ENCODE measurements at regions not wholly inside any gene's neighbourhood (a gene's known extent, or its start where the extent isn't known, plus 50 kb on each side); places are given as distances from the start of the nearest gene placed in this dataset.

- ATAC-seq (no peak), DNase-seq (no peak)
- Histone ChIP-seq H3K9me3 (no peaks in the 10 kb centered on the region), H3K36me3 (ENCODE audit: insufficient read depth in 1 of 2, low read depth in 1 of 2) (no peaks in the 10 kb centered on the region), H3K27me3 (ENCODE audit: insufficient read depth in 3 of 3, low read length in 2 of 3) (no peaks in the 10 kb centered on the region), H3K4me1 (peaks cover 12% of the 10 kb centered on the region), H3K27ac (no peak overlapping the region), H3K4me3 (no peak overlapping the region)
- 90 to 96% (median 95%) methylated on average over 5 of the region's 5 CpGs for WGBS, 3 donors
- intact Hi-C loops (cut with DNase I), result no loop called here
- no peak for TF ChIP-seq CTCF (IDR thresholded peaks at IDR 0.05)
Observed at GRCh38 chr4:24403265-24403664, 181.1 kb downstream of the DHX15 start.

- H3K4me1 ChIP-seq, result peaks cover 2% of the 10 kb centered on the region
- H3K27me3 ChIP-seq (ENCODE audit: insufficient read depth in 3 of 3, low read length in 2 of 3), result no peaks in the 10 kb centered on the region
- no peak for TF ChIP-seq CTCF (IDR thresholded peaks at IDR 0.05)
- intact Hi-C loops (cut with DNase I), result no loop called here
- no peak overlapping the region for H3K4me3 ChIP-seq
- DNase-seq (no peak), ATAC-seq (no peak)
- no peaks in the 10 kb centered on the region for H3K36me3 ChIP-seq (ENCODE audit: insufficient read depth in 1 of 2, low read depth in 1 of 2)
- 95 to 97% (median 97%) methylated on average over 3 of the region's 3 CpGs for WGBS, 3 donors
- H3K27ac ChIP-seq, result no peak overlapping the region
- H3K9me3 ChIP-seq, result no peaks in the 10 kb centered on the region
Observed at GRCh38 chr4:24400537-24400936, 183.8 kb downstream of the DHX15 start.

- Histone ChIP-seq H3K4me1 (no peaks in the 10 kb centered on the region), H3K9me3 (no peaks in the 10 kb centered on the region), H3K36me3 (ENCODE audit: insufficient read depth in 1 of 2, low read depth in 1 of 2) (no peaks in the 10 kb centered on the region), H3K27ac (no peak overlapping the region), H3K27me3 (ENCODE audit: insufficient read depth in 3 of 3, low read length in 2 of 3) (no peaks in the 10 kb centered on the region), H3K4me3 (no peak overlapping the region)
- ATAC-seq (no peak), DNase-seq (no peak)
- no peak for TF ChIP-seq CTCF (IDR thresholded peaks at IDR 0.05)
- 71 to 86% (median 84%) methylated on average over 4 of the region's 4 CpGs for WGBS, 3 donors
- intact Hi-C loops (cut with DNase I), result no loop called here
Observed at GRCh38 chr4:24396988-24397387, 187.4 kb downstream of the DHX15 start.

- H3K27me3 ChIP-seq (ENCODE audit: insufficient read depth in 3 of 3, low read length in 2 of 3), result no peaks in the 10 kb centered on the region
- DNase-seq (no peak), ATAC-seq (no peak)
- no peaks in the 10 kb centered on the region for H3K36me3 ChIP-seq (ENCODE audit: insufficient read depth in 1 of 2, low read depth in 1 of 2)
- H3K4me1 ChIP-seq, result no peaks in the 10 kb centered on the region
- no peak overlapping the region for H3K27ac ChIP-seq
- no peak for TF ChIP-seq CTCF (IDR thresholded peaks at IDR 0.05)
- intact Hi-C loops (cut with DNase I), result no loop called here
- no peak overlapping the region for H3K4me3 ChIP-seq
- 86 to 95% (median 93%) methylated on average over 7 of the region's 7 CpGs for WGBS, 3 donors
- no peaks in the 10 kb centered on the region for H3K9me3 ChIP-seq
Observed at GRCh38 chr4:24395937-24396336, 188.4 kb downstream of the DHX15 start.

- H3K9me3 ChIP-seq, result no peaks in the 10 kb centered on the region
- H3K27me3 ChIP-seq (ENCODE audit: insufficient read depth in 3 of 3, low read length in 2 of 3), result no peaks in the 10 kb centered on the region
- intact Hi-C loops (cut with DNase I), result no loop called here
- ATAC-seq (no peak), DNase-seq (no peak)
- no peaks in the 10 kb centered on the region for H3K36me3 ChIP-seq (ENCODE audit: insufficient read depth in 1 of 2, low read depth in 1 of 2)
- no peaks in the 10 kb centered on the region for H3K4me1 ChIP-seq
- no peak overlapping the region for H3K27ac ChIP-seq
- no peak for TF ChIP-seq CTCF (IDR thresholded peaks at IDR 0.05)
- H3K4me3 ChIP-seq, result no peak overlapping the region
- 82 to 83% (median 83%) methylated on average over 4 of the region's 4 CpGs for WGBS, 3 donors
Observed at GRCh38 chr4:24394041-24394440, 190.3 kb downstream of the DHX15 start.
